GM12878 (cell line): ENCODE measurements at regions not wholly inside any gene's neighbourhood (a gene's known extent, or its start where the extent isn't known, plus 50 kb on each side); places are given as distances from the start of the nearest gene placed in this dataset.
"Not testable (repeated sequence)": the region's sequence is repeated elsewhere in the genome, so short reads cannot be mapped to it uniquely, and the experiment has no call there.

Source experiments
- EZH2 ChIP-seq: IDR thresholded peaks from 2 replicates; pipeline ENCODE4 v1.6.1; 2012; ENCODE audit warnings: low read depth, mild to moderate bottlenecking, control low read depth, inconsistent platforms, low read length, borderline replicate concordance; ENCODE audit not compliant: control insufficient read depth
- POLR2A ChIP-seq: IDR thresholded peaks from 2 replicates; pipeline ENCODE4 v1.6.1; 2011; ENCODE audit warnings: low read depth, mild to moderate bottlenecking, low read length
- YY1 ChIP-seq: IDR thresholded peaks from 2 replicates; pipeline ENCODE4 v1.6.1; 2011; ENCODE audit warnings: low read depth, mild to moderate bottlenecking, low read length
- TF ChIP-seq, protein P1 (sequence below), 3 experiments: IDR thresholded peaks in 2 of 3; conservative IDR thresholded peaks in 1 of 3; 2 replicates each; pipeline ENCODE4 v1.5.1; 2011; ENCODE audit warnings: low read depth in 3 of 3, low read length in 3 of 3, mild to moderate bottlenecking in 3 of 3, control low read depth in 2 of 3, moderate library complexity in 2 of 3, inconsistent platforms in 1 of 3, mixed read lengths in 1 of 3; ENCODE audit not compliant: control insufficient read depth in 2 of 3, insufficient read depth in 1 of 3; ENCODE audit errors: extremely low read depth in 1 of 3

DNA sequence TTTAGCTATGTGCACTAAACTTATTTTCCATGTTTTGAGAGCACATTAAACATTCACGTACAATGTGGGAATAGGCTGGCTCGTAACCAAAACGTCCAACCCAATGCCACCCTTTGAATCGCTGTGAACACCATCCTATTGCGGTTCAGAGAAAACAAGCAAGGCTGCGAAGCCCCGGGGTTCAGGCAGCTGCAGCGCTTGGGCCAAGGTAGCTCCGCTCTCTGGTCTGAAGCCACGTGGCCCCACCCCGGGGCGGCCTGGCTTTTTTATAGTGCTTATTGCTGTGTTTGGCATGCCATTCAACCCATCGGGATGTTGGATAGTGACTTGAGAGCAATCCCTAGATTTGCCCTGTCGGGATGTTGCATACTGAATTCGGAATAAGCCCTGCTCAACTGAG, 76.7 kb upstream of the AGAP9 start:
- TF ChIP-seq YY1, POLR2A, EZH2: not testable (repeated sequence)
- TF ChIP-seq, protein P1, sequence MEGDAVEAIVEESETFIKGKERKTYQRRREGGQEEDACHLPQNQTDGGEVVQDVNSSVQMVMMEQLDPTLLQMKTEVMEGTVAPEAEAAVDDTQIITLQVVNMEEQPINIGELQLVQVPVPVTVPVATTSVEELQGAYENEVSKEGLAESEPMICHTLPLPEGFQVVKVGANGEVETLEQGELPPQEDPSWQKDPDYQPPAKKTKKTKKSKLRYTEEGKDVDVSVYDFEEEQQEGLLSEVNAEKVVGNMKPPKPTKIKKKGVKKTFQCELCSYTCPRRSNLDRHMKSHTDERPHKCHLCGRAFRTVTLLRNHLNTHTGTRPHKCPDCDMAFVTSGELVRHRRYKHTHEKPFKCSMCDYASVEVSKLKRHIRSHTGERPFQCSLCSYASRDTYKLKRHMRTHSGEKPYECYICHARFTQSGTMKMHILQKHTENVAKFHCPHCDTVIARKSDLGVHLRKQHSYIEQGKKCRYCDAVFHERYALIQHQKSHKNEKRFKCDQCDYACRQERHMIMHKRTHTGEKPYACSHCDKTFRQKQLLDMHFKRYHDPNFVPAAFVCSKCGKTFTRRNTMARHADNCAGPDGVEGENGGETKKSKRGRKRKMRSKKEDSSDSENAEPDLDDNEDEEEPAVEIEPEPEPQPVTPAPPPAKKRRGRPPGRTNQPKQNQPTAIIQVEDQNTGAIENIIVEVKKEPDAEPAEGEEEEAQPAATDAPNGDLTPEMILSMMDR (IDR thresholded peaks at IDR 0.05 in 2 of 3, conservative IDR thresholded peaks at IDR 0.05 in 1 of 3; ENCODE audit: control insufficient read depth in 2 of 3, extremely low read depth in 1 of 3, insufficient read depth in 1 of 3, low read depth in 3 of 3, low read length in 3 of 3) = not testable (repeated sequence)
